ENCODE measurements at regions not wholly inside any gene's neighbourhood (a gene's known extent, or its start where the extent isn't known, plus 50 kb on each side); places are given as distances from the start of the nearest gene placed in this dataset.
"Not testable (repeated sequence)": the region's sequence is repeated elsewhere in the genome, so short reads cannot be mapped to it uniquely, and the experiment has no call there.

DNA sequence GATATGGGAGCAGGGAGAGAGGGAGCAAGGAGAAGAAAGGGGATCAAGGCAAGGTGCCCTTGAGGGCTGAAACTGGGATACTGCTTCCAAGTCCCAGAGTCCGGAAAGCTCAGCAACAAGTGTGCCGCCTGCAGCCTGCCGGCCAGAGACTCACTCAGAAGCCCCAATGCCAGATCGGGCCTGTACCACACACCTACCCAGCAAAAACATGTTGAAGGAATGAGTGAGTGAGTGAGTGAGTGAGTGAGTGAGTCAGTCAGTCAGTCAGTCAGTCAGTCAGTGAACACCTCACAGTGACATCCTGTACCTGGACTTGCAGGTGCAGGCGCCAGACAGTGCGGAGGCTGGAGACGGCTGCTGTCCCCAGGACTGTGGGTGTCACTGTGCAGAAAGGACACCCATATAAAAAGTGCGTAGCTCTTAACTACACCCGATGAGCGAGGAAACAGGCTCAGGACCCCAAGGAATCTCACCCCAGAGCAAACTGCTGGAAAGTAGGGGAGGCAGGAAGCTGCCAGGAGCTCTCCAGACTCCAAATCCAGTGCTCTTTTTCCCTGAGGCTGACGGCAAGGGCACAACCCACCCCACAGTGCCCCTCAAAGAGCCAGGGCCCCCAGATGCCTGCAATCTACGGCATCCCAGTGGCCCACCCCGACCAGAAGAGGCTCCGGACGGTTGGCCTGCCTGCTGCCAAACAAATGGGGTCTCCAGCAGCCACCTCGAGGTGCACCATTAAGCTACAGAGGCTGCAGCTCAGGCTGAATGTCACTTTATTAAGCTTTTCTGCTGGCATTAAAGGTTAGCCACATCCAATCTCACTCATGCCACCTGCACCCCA, 261.7 kb downstream of the NPHP4 start:
- no peak for DNase-seq

DNA sequence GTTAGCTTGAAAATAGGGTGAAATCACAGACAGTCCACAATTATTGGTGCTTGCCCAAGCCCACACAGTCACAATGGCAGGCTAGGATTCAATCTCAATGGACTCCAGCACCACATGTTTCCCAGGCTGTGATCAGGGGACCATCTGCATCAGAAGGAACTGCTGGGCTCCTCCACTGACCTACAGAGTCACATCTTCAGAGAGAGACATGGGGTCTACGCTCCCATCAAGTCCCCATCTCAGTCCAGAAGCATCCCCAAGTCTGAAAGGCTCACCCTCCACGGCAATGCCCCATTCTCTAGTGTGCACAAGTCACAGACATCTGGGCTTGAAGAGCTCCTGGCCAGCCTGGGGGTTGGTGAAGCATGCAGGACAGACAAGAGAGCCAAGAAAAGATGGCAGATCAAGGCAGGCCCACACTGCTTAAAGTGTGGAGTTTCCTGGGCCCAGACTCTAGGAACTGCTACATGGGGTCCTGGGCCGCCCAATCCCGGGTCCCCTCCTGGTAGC, 262.5 kb downstream of the NPHP4 start:
- DNase-seq = no peak

DNA sequence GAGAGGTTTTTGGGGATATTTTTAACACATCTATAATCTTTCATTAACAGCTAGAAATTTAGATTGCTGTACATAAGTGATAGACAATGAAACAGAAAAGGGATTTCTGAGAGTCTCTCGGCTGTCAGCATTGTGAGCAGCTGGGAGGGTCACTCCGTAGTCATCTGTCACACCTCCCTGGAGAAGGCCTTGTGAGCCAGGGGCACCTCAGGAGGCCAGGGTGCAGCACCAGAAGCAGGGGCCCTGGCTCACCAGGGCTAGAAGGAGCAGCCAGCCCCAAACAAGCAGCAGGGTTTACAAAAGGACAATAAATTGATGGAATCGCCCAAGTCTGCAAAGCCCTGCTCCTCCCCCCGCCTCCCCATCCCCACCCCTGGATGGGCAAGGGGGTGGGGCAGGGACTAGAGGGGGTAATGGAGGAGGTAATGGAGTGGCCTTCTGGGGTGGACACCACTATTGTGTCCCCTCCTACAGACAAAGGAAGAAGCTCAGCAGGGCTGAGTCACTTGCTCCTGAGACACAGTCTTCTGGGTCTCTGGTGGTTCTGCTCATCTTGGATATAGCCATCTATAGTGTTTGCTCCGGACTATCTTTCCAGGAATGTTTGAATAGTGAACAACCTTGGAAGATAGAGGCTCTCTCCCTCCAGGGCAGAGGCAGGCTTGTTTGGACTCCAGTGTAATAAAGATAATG, 263.4 kb downstream of the NPHP4 start:
- no peak for DNase-seq

DNA sequence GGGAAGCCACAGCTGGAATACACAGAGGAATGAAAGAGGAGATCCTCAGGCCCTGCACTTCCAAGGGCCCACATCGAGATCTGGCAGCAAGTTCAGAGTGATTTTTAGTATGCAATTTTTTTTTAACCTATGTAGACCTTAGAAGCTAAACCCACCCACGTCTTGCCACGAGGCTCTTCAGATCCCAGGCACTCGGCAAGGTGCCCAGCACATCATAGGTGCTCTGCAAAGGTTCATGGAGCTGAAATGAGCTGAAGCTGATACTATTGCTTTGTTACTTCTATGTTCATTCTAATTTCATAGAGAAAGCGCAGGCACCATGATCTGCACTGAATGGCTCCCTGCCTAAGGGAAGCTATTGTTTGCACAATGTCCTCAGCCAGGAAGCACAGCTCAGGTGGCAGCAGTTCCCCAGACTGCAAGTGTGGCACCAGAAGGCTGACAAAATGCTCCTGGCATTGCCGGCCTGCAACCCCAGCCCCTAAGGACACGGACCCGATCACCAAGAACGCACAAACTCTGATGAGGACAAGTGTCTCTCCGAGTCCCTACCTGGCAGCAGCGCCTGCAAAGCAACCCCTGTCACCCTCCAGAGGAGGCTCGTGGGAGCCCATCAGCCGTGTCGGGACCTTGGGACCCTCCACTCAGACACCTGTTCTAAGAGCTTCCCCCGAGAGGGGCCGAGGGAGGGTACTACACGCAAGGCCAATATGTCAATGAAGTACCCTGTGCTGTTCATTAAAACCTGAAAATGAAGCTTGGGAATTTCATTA, 264.2 kb downstream of the NPHP4 start:
- no peak for DNase-seq

DNA sequence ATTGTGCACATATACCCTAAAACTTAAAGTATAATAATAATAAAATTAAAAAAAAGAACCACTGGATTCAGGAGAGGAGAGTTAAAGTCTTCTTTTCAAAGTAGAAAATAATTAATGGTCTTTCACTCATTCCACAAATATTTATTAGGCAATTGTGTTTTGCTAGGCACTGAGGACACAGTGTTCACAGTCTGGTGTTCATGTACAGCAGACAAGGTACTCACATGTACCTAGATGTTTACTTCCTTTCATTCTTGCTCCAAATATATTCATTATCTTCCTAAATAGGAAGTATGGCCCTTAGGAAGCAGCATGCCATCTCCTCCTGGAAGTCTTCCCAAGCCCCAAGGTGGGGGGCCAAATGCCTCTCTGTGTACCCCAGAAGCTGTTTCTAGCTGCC, 265.0 kb downstream of the NPHP4 start:
- no peak for DNase-seq

DNA sequence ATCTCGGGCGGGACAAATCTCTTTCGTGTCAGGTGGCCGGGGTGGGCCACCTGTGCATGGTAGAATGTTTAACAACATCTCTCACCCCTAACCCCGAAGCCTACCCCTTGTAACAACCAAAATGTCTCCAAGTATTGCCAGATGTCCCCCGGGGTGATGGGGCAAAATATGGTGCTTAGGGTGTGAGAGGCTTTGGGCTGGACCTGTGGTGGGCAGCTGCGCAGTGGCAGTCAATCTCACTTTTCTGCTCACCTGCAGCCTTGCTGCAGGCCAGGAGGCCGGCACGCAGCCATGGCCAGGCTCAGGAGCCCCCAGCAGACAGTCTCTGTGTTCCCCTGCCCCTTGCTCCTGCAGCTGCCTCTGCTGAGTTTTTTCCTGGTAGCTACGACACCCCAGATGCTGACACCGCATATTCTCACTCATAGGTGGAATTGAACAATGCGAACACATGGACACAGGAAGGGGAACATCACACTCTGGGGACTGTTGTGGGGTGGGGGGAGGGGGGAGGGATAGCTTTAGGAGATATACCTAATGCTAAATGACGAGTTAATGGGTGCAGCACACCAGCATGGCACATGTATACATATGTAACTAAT, 265.5 kb downstream of the NPHP4 start:
- not testable (repeated sequence) for DNase-seq

DNA sequence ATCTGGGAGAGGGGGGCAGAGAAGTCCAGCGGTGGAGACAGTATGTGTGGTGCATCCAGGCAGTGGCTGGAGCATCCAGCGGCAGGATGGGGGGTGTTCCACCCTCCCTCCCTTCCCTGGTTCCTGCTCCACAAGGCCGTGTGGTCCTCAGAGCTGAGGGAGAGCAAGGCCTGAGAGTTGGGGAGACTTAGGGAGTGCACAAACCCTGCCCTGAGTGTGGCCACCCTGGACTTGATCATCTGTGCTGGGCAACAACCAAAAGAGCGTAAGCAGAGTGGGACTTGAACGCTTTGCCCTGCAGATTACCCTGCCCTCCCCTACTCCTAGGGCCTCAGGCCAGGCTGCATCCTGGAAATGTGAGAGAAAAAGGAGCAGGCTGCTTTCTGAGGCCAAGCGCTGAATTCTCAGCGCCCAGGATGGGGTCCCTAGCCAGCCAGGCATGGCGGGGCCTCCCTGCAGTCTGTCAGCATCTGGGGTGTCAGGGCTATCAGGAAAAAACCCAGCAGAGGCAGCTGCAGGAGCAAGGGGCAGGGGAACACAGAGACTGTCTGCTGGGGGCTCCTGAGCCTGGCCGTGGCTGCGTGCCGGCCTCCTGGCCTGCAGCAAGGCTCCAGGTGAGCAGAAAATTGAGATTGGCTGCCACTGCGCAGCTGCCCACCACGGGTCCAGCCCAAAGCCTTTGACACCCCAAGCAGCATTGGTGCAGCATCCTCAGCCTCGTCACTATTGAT, 266.2 kb downstream of the NPHP4 start:
- DNase-seq = no peak

DNA sequence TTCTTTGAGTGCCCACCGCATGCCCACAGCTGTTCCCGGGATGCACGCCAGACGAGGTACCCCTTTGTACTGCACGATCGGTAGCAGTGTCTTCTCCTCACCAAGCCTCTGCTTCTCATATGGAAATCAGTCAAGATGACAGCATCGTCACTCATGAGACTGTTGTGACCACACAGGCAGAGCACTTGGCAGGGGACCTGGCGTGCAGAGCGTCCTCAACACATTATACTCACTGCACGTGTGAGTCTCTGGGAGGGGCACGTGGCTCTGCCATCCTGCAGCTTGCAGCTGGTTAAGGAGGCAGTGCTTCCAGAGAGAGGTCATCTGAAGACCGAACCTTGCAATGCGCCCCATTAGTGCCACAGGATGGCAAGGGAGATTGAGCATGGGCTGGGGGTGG, 266.8 kb downstream of the NPHP4 start:
- DNase-seq = no peak

DNA sequence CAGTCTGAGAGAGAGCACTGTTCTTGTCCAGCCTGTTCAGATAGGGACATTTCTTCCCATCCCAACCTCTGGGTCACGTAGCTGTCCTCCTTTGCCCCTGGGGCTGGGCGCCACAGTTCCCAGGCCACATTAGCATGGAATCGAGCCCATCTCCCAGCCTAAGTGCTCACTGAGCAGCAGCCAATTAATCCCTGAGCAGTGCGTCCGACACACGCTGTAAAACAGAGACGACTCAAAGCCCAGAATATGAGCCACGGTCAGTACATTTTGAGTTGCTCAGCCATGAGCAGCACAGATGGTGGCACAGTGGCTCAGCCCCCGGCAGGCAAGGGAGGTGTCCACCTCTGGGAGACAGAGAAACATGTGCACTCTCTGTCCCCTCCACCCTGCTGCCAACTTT, 267.4 kb downstream of the NPHP4 start:
- DNase-seq = no peak

DNA sequence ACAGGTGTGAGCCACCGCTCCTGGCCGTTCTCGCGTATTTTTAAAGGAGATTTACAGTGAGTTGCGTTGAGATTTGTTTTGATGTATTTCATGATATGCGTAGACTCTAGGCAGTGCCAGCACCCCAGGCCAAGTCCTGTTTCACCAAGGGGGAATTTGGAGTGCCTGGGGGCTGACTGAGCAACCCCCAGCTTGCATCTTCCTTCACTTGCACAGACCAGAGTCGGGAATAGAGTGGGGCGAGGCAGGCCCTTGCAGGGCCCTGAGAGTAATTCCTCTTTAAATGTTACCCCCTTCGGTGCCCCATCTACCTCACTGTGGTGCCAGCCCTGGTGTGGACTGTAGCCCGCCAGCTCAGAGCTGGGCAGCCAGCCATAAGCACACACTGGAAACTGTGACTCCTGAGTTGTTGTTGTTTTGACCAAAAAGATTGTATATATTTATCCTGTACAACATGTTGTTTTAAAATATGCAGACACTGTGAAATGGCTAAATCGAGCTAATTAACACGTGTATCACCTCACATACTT, 269.5 kb downstream of the NPHP4 start:
- no peak for DNase-seq

DNA sequence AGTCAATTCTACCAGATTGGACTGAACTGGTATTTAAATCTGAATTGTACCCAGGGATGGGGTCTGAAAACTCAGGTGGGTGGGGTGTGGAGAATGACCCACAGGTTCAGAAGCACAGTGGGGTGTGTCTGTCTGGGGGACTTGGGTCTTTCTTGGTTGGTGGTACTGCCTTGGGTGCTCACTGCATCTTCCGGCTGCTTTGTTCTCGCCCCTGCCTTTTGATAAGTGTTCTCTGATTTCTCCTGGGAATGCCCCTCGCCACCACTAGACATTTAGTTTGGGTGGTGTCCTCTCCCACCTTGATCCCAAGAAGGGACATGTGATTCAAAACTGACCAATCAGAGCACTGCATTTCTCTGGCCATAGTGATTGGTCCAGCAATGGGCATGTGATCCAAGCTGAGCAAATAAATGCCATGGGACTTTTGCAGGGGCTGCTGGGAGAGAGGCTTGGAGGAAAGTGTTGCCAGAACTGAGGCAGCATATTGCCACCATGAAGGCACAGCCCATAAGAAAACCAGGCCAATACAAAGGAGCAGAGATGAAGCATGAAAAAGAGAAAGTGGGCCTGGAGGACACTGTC, 270.5 kb downstream of the NPHP4 start:
- DNase-seq = no peak

DNA sequence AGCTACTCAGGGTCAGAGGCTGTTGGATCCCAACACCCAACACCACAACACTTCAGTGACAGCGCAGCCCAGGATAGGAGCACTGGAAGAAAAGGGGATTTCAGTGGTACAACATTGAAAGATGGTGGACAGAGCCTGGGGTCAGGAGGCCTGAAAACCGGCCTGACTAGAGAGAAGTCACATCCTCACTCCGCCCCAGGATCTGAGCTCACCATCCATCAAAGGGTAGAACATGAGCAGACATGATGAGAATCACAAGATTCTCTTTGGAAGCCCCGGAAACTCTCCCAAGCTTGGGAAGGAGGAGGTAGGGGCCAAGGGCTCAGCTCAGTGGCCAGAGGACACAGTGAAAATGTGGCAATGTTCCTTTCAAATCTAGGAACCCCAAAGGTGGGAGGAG, 271.3 kb downstream of the NPHP4 start:
- DNase-seq = no peak

DNA sequence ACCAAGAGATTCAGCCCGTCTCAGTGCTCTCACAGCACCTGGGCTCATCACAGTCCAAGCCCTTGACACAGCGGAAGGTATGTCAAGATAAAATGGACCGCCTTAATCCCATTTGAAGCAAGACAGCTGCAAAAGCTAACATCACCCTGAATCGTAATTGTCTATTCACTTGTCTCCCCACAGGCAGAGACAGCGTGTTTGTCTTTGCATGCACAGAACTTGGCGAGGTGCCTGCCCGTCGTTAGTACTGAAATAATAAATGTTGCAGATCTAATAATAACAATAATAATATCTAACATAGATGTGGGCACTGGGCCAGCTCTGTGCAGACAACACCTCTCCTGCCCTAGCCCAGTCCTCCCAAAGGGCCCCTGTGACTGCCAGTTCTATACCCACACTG, 271.7 kb downstream of the NPHP4 start:
- DNase-seq = no peak

DNA sequence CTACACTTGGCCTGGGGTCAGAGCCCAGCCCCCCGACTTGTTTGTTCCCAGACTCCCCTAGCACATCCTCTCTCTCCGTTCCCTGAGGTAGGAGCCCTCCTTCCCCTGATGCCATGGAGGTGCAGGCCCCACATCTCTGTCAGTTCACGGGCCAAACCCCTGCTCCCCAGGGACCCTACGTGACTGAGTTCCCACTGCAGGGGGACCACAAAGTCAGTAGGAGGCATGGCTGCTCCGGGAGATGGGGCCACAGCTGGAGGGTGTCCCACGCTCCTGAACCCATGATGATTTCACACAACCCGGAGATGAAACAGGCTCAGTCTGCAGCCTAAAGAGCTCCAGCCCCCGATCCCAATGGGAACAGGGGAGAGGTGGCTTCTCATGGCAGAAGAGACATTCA, 272.2 kb downstream of the NPHP4 start:
- DNase-seq = no peak

DNA sequence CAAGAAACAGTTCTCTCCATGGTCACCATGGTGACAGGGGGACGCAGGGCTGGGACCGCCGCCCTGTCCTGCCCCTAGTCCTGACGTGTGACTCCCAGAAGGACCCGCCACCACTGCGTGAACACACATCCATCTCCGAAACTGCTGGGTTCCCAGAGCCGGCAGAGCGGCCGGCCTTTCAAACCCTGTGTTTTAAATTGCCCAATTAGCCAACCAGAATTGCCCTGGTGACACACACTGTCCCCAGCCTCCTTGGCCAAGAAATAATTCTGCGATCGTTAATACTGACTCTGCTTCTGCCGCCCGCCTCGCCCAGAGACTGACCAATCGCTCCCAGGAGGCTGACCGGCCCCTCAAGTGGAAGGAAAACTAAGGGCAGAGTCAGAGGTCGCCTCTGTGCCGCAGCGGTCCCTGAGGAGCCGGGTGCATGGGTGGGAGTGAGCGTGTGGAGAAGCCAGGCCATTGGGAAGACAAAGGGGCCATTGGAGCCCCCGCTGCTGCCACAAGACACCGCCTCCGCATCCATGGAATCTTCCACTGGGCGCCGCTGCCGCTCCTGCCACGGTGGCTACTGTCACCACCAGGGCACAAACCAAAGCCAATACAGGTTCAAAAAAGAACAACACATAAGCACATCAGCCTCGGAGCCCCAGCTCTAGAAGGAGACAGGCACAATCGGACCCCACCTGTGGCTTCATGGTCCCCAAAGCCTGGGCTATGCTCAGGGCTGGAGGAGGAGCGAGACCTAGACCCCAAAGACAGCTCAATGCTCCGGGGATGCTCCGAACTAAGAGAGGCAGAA, 273.2 kb downstream of the NPHP4 start:
- DNase-seq = no peak

DNA sequence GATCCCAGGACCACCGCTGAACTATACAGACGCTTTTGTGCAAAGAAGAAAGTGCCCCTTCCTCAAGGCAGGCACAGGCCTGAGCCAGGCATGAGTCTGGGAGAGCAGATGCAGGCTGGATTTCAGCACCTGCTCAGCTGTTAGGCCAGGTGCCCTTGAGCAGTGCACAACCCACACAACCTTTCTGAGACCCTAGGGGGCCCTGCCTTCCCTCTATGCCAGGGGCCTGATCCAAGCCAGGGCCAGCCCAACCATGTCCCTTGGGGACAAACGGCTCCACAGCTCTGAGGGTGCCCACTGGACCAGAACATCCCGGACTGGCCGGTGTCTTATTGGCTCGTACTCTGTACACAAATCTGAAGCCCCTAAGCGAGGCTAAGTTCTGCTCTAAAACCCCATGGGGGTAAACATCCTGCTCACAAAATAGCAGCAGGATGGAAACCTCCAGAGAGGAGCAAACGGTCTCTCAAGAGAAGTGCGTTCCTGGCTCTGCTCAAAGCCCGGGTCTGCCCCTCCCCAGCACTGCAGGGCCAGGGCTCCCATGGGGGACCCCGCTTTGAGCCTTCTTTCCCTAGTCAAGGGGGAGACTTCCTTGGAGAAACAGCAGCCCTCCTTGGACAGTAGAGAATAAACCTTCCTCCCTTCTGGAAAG, 275.1 kb downstream of the NPHP4 start:
- no peak for DNase-seq

DNA sequence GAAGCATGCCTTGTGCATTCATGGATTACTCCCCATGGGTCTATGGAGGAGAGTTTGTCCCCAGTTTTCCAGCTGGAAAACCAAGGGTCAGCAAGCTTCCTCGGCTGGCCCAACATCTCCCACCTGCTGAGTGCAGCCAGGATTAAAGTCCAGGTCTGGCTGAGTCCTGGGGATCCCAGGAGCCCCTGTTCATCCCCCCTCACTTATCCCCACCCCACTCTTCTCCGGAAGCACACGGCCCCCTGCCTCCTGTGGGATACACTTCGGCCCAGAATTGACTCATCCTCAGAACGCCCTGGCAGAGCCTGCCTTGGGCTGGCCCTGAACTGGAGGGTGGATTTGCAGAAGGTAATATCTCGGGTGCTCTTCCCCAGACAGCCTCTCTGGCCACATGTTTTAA, 276.1 kb downstream of the NPHP4 start:
- no peak for DNase-seq

DNA sequence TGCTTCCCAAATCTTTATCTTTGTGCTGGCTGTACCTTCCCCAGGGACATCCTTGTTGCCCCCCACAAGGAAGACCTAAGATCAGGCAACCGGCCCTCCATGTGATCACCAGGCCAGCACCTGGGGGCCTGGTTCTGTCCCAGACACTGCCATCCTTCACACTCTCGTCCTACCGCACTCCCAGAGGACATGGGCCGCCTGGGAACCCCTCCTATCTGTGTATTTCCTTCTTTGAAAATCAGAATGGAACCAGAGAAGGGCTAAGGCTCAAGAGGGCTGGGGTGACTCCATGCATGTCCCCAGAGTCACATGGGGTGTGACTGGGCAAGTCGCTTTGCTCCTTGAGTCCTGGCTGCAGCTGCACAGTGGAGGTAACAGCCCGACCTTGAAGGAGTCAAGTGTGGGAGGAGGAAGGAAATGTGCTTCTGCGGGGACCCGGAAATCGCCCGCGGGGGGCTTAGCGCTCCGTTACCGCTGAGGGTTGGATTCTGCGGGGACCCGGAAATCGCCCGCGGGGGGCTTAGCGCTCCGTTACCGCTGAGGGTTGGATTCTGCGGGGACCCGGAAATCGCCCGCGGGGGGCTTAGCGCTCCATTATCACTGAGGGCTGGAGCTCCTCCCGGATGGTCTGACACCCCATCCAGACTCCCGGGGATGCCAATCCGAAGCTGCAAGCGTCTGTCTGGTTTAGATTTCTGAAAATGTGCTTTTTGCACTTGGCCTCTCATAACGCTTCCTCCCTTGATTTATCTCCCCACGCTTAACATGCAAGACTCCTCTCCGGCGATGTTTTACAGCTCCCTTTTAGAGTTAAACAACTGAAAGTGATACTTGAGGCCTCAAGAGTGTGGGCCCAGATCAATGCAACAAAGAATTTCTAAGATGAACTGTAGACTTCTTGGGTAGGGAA, 278.9 kb downstream of the NPHP4 start:
- DNase-seq = no peak

DNA sequence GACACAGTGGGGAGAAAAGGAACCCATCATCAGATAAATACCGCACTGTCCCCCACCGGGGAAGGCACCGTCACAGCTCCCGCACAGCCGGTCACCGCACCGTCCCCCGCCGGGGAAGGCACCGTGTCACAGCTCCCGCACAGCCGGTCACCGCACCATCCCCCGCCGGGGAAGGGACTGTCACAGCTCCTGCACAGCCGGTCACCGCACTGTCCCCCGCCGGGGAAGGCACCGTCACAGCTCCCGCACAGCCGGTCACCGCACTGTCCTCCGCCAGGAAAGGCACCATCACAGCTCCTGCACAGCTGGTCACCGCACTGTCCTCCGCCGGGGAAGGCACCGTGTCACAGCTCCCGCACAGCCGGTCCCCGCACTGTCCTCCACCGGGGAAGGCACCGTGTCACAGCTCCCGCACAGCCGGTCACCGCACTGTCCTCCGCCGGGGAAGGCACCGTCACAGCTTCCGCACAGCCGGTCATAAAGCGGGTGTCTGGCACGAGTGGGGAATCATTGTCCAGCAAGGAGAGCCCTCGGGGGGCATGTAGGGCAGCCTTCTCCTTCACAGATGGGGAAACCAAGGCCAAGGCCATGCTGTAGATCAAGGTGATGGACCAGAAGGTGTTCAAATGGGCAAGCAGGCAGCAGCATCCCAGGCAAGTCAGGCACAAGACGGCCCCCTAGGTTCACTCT, 280.1 kb downstream of the NPHP4 start:
- DNase-seq = no peak

Data from stimulated activated CD4-positive, alpha-beta T cell treated with anti-CD3 and anti-CD28 coated beads, Interleukin-4, amount 100 ng/mL, for 24 hours (primary cell).